HEK293 (cell line): ENCODE measurements at regions not wholly inside any gene's neighbourhood (a gene's known extent, or its start where the extent isn't known, plus 50 kb on each side); places are given as distances from the start of the nearest gene placed in this dataset.

Experiments
- CTCF ChIA-PET: fragments of 350-600 bp; formaldehyde crosslinking; extraction: SDS; loops from one replicate; lab custom pipeline; 2021; ENCODE audit warnings: antibody characterized with exemption; lab: Yijun Ruan, JAX
- POLR2A ChIA-PET: fragments of 300-600 bp; formaldehyde crosslinking; extraction: SDS; loops from one replicate; lab custom pipeline; 2020; ENCODE audit warnings: antibody characterized with exemption, inconsistent platforms; lab: Yijun Ruan, JAX
- H3K27ac ChIP-seq: fragments of 200-500 bp; sonication (Bioruptor generic); 2 replicates; pipeline ENCODE4 v1.5.1; 2014; ENCODE audit warnings: low read depth, low read length, control low read depth, inconsistent platforms; ENCODE audit errors: extremely low read depth
- H3K36me3 ChIP-seq, 2 experiments: fragments of 200-500 bp in 1 of 2; sonication (Bioruptor generic) in 1 of 2; 1 replicate in 1 of 2; 2 replicates in 1 of 2; pipeline ENCODE4 v1.5.1; 2014 to 2017; ENCODE audit warnings: inconsistent platforms in 2 of 2, low read length in 2 of 2; ENCODE audit not compliant: control insufficient read depth in 2 of 2, insufficient read depth in 1 of 2
- H3K4me1 ChIP-seq: fragments of 200-500 bp; sonication (Bioruptor generic); 2 replicates; pipeline ENCODE4 v1.5.1; 2014; ENCODE audit warnings: mild to moderate bottlenecking, low read length, inconsistent platforms; ENCODE audit not compliant: control insufficient read depth, insufficient read depth
- H3K4me3 ChIP-seq: 2 replicates; pipeline ENCODE4 v1.5.1; 2011; ENCODE audit warnings: low read depth, mild to moderate bottlenecking, control low read depth, low read length, moderate library complexity
- H3K9me3 ChIP-seq: fragments of 200-500 bp; sonication (Bioruptor generic); 2 replicates; pipeline ENCODE4 v1.5.1; 2014; ENCODE audit warnings: low read depth, low read length, inconsistent platforms; ENCODE audit not compliant: control insufficient read depth, insufficient read depth
- BCL11B ChIP-seq: fragments of 450-650 bp; formaldehyde crosslinking; IDR thresholded peaks from 2 replicates; pipeline ENCODE4 v1.5.1; 2016; ENCODE audit warnings: low read depth, missing biosample characterization, missing genetic modification characterization
- EGR2 ChIP-seq: fragments of 450-650 bp; formaldehyde crosslinking; IDR thresholded peaks from 2 replicates; pipeline ENCODE4 v1.5.1; 2016; ENCODE audit warnings: low read depth, missing biosample characterization, missing genetic modification characterization
- PRDM1 ChIP-seq: fragments of 450-650 bp; formaldehyde crosslinking; IDR thresholded peaks from 2 replicates; pipeline ENCODE4; 2016; ENCODE audit warnings: missing biosample characterization, missing genetic modification characterization
- SP3 ChIP-seq: fragments of 450-650 bp; formaldehyde crosslinking; IDR thresholded peaks from 2 replicates; pipeline ENCODE4 v1.5.1; 2016; ENCODE audit warnings: missing biosample characterization, missing genetic modification characterization
- ZBTB11 ChIP-seq: fragments of 450-650 bp; formaldehyde crosslinking; conservative IDR thresholded peaks from 2 replicates; pipeline ENCODE4 v1.5.1; 2016; ENCODE audit warnings: low read depth, missing biosample characterization, missing genetic modification characterization
- ZBTB20 ChIP-seq: fragments of 450-650 bp; formaldehyde crosslinking; IDR thresholded peaks from 2 replicates; pipeline ENCODE4 v1.5.1; 2016; ENCODE audit warnings: missing biosample characterization, missing genetic modification characterization
- ZBTB6 ChIP-seq: fragments of 450-650 bp; formaldehyde crosslinking; IDR thresholded peaks from 2 replicates; pipeline ENCODE4 v1.5.1; 2017; ENCODE audit warnings: missing biosample characterization, missing genetic modification characterization
- ZBTB8A ChIP-seq: fragments of 450-650 bp; formaldehyde crosslinking; IDR thresholded peaks from 2 replicates; pipeline ENCODE4 v1.5.1; 2016; ENCODE audit warnings: missing biosample characterization, missing genetic modification characterization
- ZEB2 ChIP-seq: fragments of 450-650 bp; formaldehyde crosslinking; IDR thresholded peaks from 2 replicates; pipeline ENCODE4 v1.5.1; 2016; ENCODE audit warnings: missing biosample characterization, missing genetic modification characterization
- ZFHX2 ChIP-seq: fragments of 450-650 bp; formaldehyde crosslinking; conservative IDR thresholded peaks from 2 replicates; pipeline ENCODE4 v1.5.1; 2016; ENCODE audit warnings: missing biosample characterization, missing genetic modification characterization
- ZIC2 ChIP-seq: fragments of 450-650 bp; formaldehyde crosslinking; IDR thresholded peaks from 2 replicates; pipeline ENCODE4 v1.5.1; 2016; ENCODE audit warnings: missing biosample characterization, missing genetic modification characterization
- ZNF133 ChIP-seq: fragments of 450-650 bp; formaldehyde crosslinking; IDR thresholded peaks from 2 replicates; pipeline ENCODE4 v1.5.1; 2016; ENCODE audit warnings: missing biosample characterization, missing genetic modification characterization
- ZNF146 ChIP-seq: fragments of 450-650 bp; formaldehyde crosslinking; IDR thresholded peaks from 2 replicates; pipeline ENCODE4 v1.5.1; 2016; ENCODE audit warnings: missing biosample characterization, missing genetic modification characterization
- ZNF2 ChIP-seq: fragments of 450-650 bp; formaldehyde crosslinking; IDR thresholded peaks from 2 replicates; pipeline ENCODE4 v1.5.1; 2016; ENCODE audit warnings: missing biosample characterization, missing genetic modification characterization
- ZNF324 ChIP-seq: fragments of 450-650 bp; formaldehyde crosslinking; IDR thresholded peaks from 2 replicates; pipeline ENCODE4 v1.5.1; 2016; ENCODE audit warnings: missing biosample characterization, missing genetic modification characterization
- ZNF341 ChIP-seq: fragments of 450-650 bp; formaldehyde crosslinking; IDR thresholded peaks from 2 replicates; pipeline ENCODE4; 2016; ENCODE audit warnings: low read depth, missing biosample characterization, missing genetic modification characterization
- ZNF391 ChIP-seq: fragments of 450-650 bp; formaldehyde crosslinking; IDR thresholded peaks from 2 replicates; pipeline ENCODE4 v1.5.1; 2016; ENCODE audit warnings: low read depth, missing biosample characterization, missing genetic modification characterization, borderline replicate concordance
- ZNF449 ChIP-seq: fragments of 450-650 bp; formaldehyde crosslinking; IDR thresholded peaks from 2 replicates; pipeline ENCODE4 v1.5.1; 2017; ENCODE audit warnings: missing biosample characterization, mild to moderate bottlenecking, missing genetic modification characterization, moderate library complexity
- ZNF596 ChIP-seq: fragments of 450-650 bp; IDR thresholded peaks from 2 replicates; pipeline ENCODE4 v1.5.0; 2018; ENCODE audit warnings: missing biosample characterization, mild to moderate bottlenecking, missing genetic modification characterization, moderate library complexity
- ZNF624 ChIP-seq: fragments of 450-650 bp; formaldehyde crosslinking; IDR thresholded peaks from 2 replicates; pipeline ENCODE4 v1.5.1; 2017; ENCODE audit warnings: missing biosample characterization, missing genetic modification characterization
- ZNF629 ChIP-seq: fragments of 450-650 bp; formaldehyde crosslinking; IDR thresholded peaks from 2 replicates; pipeline ENCODE4 v1.5.1; 2017; ENCODE audit warnings: missing biosample characterization, missing genetic modification characterization
- ZNF776 ChIP-seq: fragments of 450-650 bp; formaldehyde crosslinking; IDR thresholded peaks from 2 replicates; pipeline ENCODE4 v1.5.0; 2017; ENCODE audit warnings: missing biosample characterization, missing genetic modification characterization, borderline replicate concordance
- ZNF777 ChIP-seq: fragments of 450-650 bp; formaldehyde crosslinking; IDR thresholded peaks from 2 replicates; pipeline ENCODE4 v1.5.1; 2017; ENCODE audit warnings: missing biosample characterization, missing genetic modification characterization, borderline replicate concordance
- ZNF791 ChIP-seq: fragments of 450-650 bp; formaldehyde crosslinking; IDR thresholded peaks from 2 replicates; pipeline ENCODE4 v1.5.1; 2016; ENCODE audit warnings: missing biosample characterization, missing genetic modification characterization
- ZNF843 ChIP-seq: fragments of 450-650 bp; formaldehyde crosslinking; IDR thresholded peaks from 2 replicates; pipeline ENCODE4 v1.5.1; 2016; ENCODE audit warnings: missing biosample characterization, missing genetic modification characterization
- ZSCAN30 ChIP-seq: fragments of 450-650 bp; IDR thresholded peaks from 2 replicates; pipeline ENCODE4 v1.5.1; 2018; ENCODE audit warnings: missing biosample characterization, mild to moderate bottlenecking, missing genetic modification characterization, moderate library complexity
- TF ChIP-seq, protein P1 (sequence below): fragments of 450-650 bp; IDR thresholded peaks from 2 replicates; pipeline ENCODE4 v1.5.1; 2018; ENCODE audit warnings: missing biosample characterization, mild to moderate bottlenecking, missing genetic modification characterization

DNA sequence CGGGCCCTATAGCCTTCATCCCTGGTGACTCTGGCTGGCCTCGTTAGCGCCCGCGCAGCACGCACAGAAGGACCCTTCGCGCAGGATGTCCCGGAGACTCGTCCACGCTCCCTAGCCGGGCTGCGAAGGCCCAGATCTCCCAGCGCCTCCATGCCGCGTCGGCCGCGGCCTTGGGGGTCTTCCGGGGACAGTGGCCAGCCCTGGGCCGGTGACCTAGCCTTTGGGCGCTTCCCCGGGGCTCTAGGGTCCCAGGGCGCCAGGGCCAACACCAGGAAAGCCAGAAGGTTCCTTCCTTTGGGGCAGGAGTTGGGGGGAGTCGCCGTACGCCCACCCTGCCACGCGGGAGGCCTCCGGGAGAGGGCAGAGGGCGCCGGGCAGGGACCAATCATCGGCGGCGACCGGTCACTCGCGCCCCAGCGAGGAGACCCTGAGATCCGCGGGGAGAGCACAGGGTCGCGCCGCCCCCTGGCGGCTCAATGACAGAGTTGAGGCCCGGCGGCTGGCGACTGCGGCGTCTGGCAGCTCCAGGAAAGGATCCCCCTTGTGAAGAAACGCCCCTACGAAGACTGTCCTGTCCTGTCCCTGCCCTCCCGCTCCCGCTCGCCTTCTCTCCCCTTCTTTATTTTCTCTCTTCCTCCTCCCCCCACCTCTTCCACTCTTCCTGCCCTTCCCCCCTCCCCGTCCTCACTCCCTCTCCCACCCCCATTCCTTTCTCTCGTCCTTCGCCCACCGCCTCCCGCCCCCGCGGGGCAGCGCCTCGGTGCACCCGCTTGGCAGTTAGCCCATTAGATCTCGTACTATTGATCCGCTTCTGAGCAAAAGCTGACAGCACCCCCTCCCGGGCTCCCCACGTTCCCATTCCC, 62.3 kb upstream of the LBX1 start (continued):
- TF ChIP-seq BCL11B (tag by site-specific recombination) (peak; percentile 68), ZFHX2 (tag by site-specific recombination) (peak; percentile 96), ZNF843 (tag by site-specific recombination) (0 out of 2 replicates have a peak, but pooled peaks have one; percentile 27), PRDM1 (tag by site-specific recombination) (peak; percentile 53; the same call in 1 of the 2 replicates), ZNF596 (no peak), ZSCAN30 (tag by site-specific recombination) (peak; percentile 58; the same call in 1 of the 2 replicates), ZNF777 (tag by site-specific recombination) (no peak), ZNF146 (tag by site-specific recombination) (0 out of 2 replicates have a peak, but pooled peaks have one; percentile 7), ZBTB20 (tag by site-specific recombination) (peak; percentile 46; the same call in 1 of the 2 replicates), ZNF341 (peak; percentile 78), ZNF2 (tag by site-specific recombination) (0 out of 2 replicates have a peak, but pooled peaks have one; percentile 74), ZEB2 (tag by site-specific recombination) (peak; percentile 40; the same call in 1 of the 2 replicates), ZNF391 (tag by site-specific recombination) (peak; percentile 20; the same call in 1 of the 2 replicates), EGR2 (peak; percentile 96), ZBTB8A (tag by site-specific recombination) (peak; percentile 14; the same call in 1 of the 2 replicates), ZNF791 (tag by site-specific recombination) (no peak), ZNF624 (tag by site-specific recombination) (no peak), ZBTB6 (tag by site-specific recombination) (peak; percentile 6; the same call in 1 of the 2 replicates), SP3 (tag by site-specific recombination) (peak; percentile 64), ZNF629 (tag by site-specific recombination) (no peak), ZNF133 (tag by site-specific recombination) (no peak), ZIC2 (tag by site-specific recombination) (peak; percentile 58)
- TF ChIP-seq, protein P1, sequence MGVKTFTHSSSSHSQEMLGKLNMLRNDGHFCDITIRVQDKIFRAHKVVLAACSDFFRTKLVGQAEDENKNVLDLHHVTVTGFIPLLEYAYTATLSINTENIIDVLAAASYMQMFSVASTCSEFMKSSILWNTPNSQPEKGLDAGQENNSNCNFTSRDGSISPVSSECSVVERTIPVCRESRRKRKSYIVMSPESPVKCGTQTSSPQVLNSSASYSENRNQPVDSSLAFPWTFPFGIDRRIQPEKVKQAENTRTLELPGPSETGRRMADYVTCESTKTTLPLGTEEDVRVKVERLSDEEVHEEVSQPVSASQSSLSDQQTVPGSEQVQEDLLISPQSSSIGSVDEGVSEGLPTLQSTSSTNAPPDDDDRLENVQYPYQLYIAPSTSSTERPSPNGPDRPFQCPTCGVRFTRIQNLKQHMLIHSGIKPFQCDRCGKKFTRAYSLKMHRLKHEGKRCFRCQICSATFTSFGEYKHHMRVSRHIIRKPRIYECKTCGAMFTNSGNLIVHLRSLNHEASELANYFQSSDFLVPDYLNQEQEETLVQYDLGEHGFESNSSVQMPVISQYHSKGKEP (tag by site-specific recombination) = no peak

- POLR2A ChIA-PET = interaction anchor here (0.9 to 1.3 kb wide), 4 partner anchors 14 to 279 kb away, joined by 3 to 7 read pairs (median 5); partner anchors contain the start of gene LBX1
- TF ChIP-seq ZNF776 (tag by site-specific recombination) (no peak), ZNF449 (tag by site-specific recombination) (peak; percentile 28; the same call in 1 of the 2 replicates), EGR2 (peak; percentile 54), ZNF629 (tag by site-specific recombination) (peak; percentile 47; the same call in 1 of the 2 replicates), ZNF324 (tag by site-specific recombination) (no peak), ZBTB11 (no peak)
These were observed 61.6 kb upstream of the BTRC start for GRCh38 chr10:101292194-101293006.

More at GRCh38 chr10:101292194-101293006, 61.6 kb upstream of the BTRC start:
- H3K36me3 ChIP-seq = no peaks in the 10 kb centered on the region
- H3K27ac ChIP-seq = peak overlapping the region; percentile 46; the same call in 1 of the 2 replicates
- CTCF ChIA-PET = interaction anchor here (0.5 to 9.1 kb wide), 26 partner anchors 9 to 774 kb away, joined by 3 to 124 read pairs (median 4); partner anchors contain the start of gene LBX1
- peaks cover 3% of the 10 kb centered on the region; the same call in 1 of the 2 replicates for H3K4me1 ChIP-seq
- H3K4me3 ChIP-seq = peak overlapping the region; percentile 51
- no peaks in the 10 kb centered on the region for H3K9me3 ChIP-seq
